HEK293 (cell line): ENCODE measurements at regions not wholly inside any gene's neighbourhood (a gene's known extent, or its start where the extent isn't known, plus 50 kb on each side); places are given as distances from the start of the nearest gene placed in this dataset.

Experiments
- CTCF ChIA-PET: fragments of 350-600 bp; formaldehyde crosslinking; extraction: SDS; loops from one replicate; lab custom pipeline; 2021; ENCODE audit warnings: antibody characterized with exemption; lab: Yijun Ruan, JAX
- POLR2A ChIA-PET: fragments of 300-600 bp; formaldehyde crosslinking; extraction: SDS; loops from one replicate; lab custom pipeline; 2020; ENCODE audit warnings: antibody characterized with exemption, inconsistent platforms; lab: Yijun Ruan, JAX
- H3K27ac ChIP-seq: fragments of 200-500 bp; sonication (Bioruptor generic); 2 replicates; pipeline ENCODE4 v1.5.1; 2014; ENCODE audit warnings: low read depth, low read length, control low read depth, inconsistent platforms; ENCODE audit errors: extremely low read depth
- H3K36me3 ChIP-seq, 2 experiments: fragments of 200-500 bp in 1 of 2; sonication (Bioruptor generic) in 1 of 2; 1 replicate in 1 of 2; 2 replicates in 1 of 2; pipeline ENCODE4 v1.5.1; 2014 to 2017; ENCODE audit warnings: inconsistent platforms in 2 of 2, low read length in 2 of 2; ENCODE audit not compliant: control insufficient read depth in 2 of 2, insufficient read depth in 1 of 2
- H3K4me1 ChIP-seq: fragments of 200-500 bp; sonication (Bioruptor generic); 2 replicates; pipeline ENCODE4 v1.5.1; 2014; ENCODE audit warnings: mild to moderate bottlenecking, low read length, inconsistent platforms; ENCODE audit not compliant: control insufficient read depth, insufficient read depth
- H3K4me3 ChIP-seq: 2 replicates; pipeline ENCODE4 v1.5.1; 2011; ENCODE audit warnings: low read depth, mild to moderate bottlenecking, control low read depth, low read length, moderate library complexity
- H3K9me3 ChIP-seq: fragments of 200-500 bp; sonication (Bioruptor generic); 2 replicates; pipeline ENCODE4 v1.5.1; 2014; ENCODE audit warnings: low read depth, low read length, inconsistent platforms; ENCODE audit not compliant: control insufficient read depth, insufficient read depth
- AEBP2 ChIP-seq: fragments of 450-650 bp; formaldehyde crosslinking; IDR thresholded peaks from 2 replicates; pipeline ENCODE4 v1.5.1; 2016; ENCODE audit warnings: missing biosample characterization, missing genetic modification characterization, borderline replicate concordance
- ATF2 ChIP-seq: fragments of 450-650 bp; formaldehyde crosslinking; IDR thresholded peaks from 2 replicates; pipeline ENCODE4 v1.5.1; 2016; ENCODE audit warnings: missing biosample characterization, missing genetic modification characterization, low read depth
- GLIS2 ChIP-seq: fragments of 450-650 bp; formaldehyde crosslinking; IDR thresholded peaks from 2 replicates; pipeline ENCODE4 v1.5.1; 2016; ENCODE audit warnings: missing biosample characterization, missing genetic modification characterization
- MEIS1 ChIP-seq: sonication (generic); formaldehyde crosslinking; IDR thresholded peaks from 2 replicates; pipeline ENCODE4 v1.8.1; 2022; ENCODE audit warnings: missing genetic modification reagents, mild to moderate bottlenecking, borderline replicate concordance
- PRDM10 ChIP-seq: fragments of 450-650 bp; formaldehyde crosslinking; IDR thresholded peaks from 2 replicates; pipeline ENCODE4 v1.5.1; 2016; ENCODE audit warnings: missing biosample characterization, missing genetic modification characterization
- REPIN1 ChIP-seq: fragments of 450-650 bp; formaldehyde crosslinking; IDR thresholded peaks from 2 replicates; pipeline ENCODE4 v1.5.1; 2017; ENCODE audit warnings: missing biosample characterization, missing genetic modification characterization, low read depth
- TRIM28 ChIP-seq: IDR thresholded peaks from 2 replicates; pipeline ENCODE4 v1.6.1; 2011; ENCODE audit warnings: low read length, control low read depth, borderline replicate concordance
- TSHZ1 ChIP-seq: fragments of 450-650 bp; formaldehyde crosslinking; IDR thresholded peaks from 2 replicates; pipeline ENCODE4 v1.5.1; 2016; ENCODE audit warnings: missing biosample characterization, missing genetic modification characterization, borderline replicate concordance
- ZFP37 ChIP-seq: fragments of 450-650 bp; formaldehyde crosslinking; IDR thresholded peaks from 2 replicates; pipeline ENCODE4 v1.5.1; 2016; ENCODE audit warnings: missing biosample characterization, missing genetic modification characterization
- ZNF121 ChIP-seq: fragments of 450-650 bp; formaldehyde crosslinking; IDR thresholded peaks from 2 replicates; pipeline ENCODE4 v1.5.1; 2016; ENCODE audit warnings: missing biosample characterization, missing genetic modification characterization
- ZNF133 ChIP-seq: fragments of 450-650 bp; formaldehyde crosslinking; IDR thresholded peaks from 2 replicates; pipeline ENCODE4 v1.5.1; 2016; ENCODE audit warnings: missing biosample characterization, missing genetic modification characterization
- ZNF37A ChIP-seq: fragments of 450-650 bp; IDR thresholded peaks from 2 replicates; pipeline ENCODE4 v1.5.1; 2018; ENCODE audit warnings: missing biosample characterization, missing genetic modification characterization
- ZNF391 ChIP-seq: fragments of 450-650 bp; formaldehyde crosslinking; IDR thresholded peaks from 2 replicates; pipeline ENCODE4 v1.5.1; 2016; ENCODE audit warnings: low read depth, missing biosample characterization, missing genetic modification characterization, borderline replicate concordance
- ZNF48 ChIP-seq: fragments of 450-650 bp; formaldehyde crosslinking; IDR thresholded peaks from 2 replicates; pipeline ENCODE4 v1.5.1; 2016; ENCODE audit warnings: missing biosample characterization, missing genetic modification characterization
- ZNF548 ChIP-seq: fragments of 450-650 bp; formaldehyde crosslinking; IDR thresholded peaks from 2 replicates; pipeline ENCODE4 v1.5.1; 2016; ENCODE audit warnings: missing biosample characterization, missing genetic modification characterization
- ZNF623 ChIP-seq: fragments of 450-650 bp; formaldehyde crosslinking; IDR thresholded peaks from 2 replicates; pipeline ENCODE4 v1.5.1; 2016; ENCODE audit warnings: missing biosample characterization, missing genetic modification characterization
- ZNF629 ChIP-seq: fragments of 450-650 bp; formaldehyde crosslinking; IDR thresholded peaks from 2 replicates; pipeline ENCODE4 v1.5.1; 2017; ENCODE audit warnings: missing biosample characterization, missing genetic modification characterization
- ZNF654 ChIP-seq: fragments of 450-650 bp; formaldehyde crosslinking; IDR thresholded peaks from 2 replicates; pipeline ENCODE4 v1.5.1; 2016; ENCODE audit warnings: low read depth, missing biosample characterization, missing genetic modification characterization
- ZNF76 ChIP-seq: fragments of 450-650 bp; formaldehyde crosslinking; IDR thresholded peaks from 2 replicates; pipeline ENCODE4; 2016; ENCODE audit warnings: low read depth, missing biosample characterization, missing genetic modification characterization, borderline replicate concordance
- ZNF777 ChIP-seq: fragments of 450-650 bp; formaldehyde crosslinking; IDR thresholded peaks from 2 replicates; pipeline ENCODE4 v1.5.1; 2017; ENCODE audit warnings: missing biosample characterization, missing genetic modification characterization, borderline replicate concordance

- TF ChIP-seq ZNF37A (tag by site-specific recombination) (no peak), ZNF777 (tag by site-specific recombination) (no peak)
Measured at GRCh38 chr4:1523506-1523905, 117.3 kb upstream of the NKX1-1 start (continued).

- Histone ChIP-seq H3K9me3 (no peaks in the 10 kb centered on the region), H3K27ac (no peak overlapping the region), H3K4me1 (no peaks in the 10 kb centered on the region), H3K36me3 (no peaks in the 10 kb centered on the region), H3K4me3 (no peak overlapping the region)
- CTCF ChIA-PET = interaction anchor here (0.7 to 1.3 kb wide), 3 partner anchors 9 to 106 kb away, joined by 3 read pairs; no protein-coding TSS in a partner anchor
- POLR2A ChIA-PET = no interaction called here
- TF ChIP-seq ZFP37 (tag by site-specific recombination) (no peak), ZNF121 (no peak), AEBP2 (tag by site-specific recombination) (no peak), TSHZ1 (tag by site-specific recombination) (no peak), TRIM28 (no peak), ZNF391 (tag by site-specific recombination) (no peak), ZNF548 (tag by site-specific recombination) (no peak), PRDM10 (no peak), ZNF623 (tag by site-specific recombination) (no peak), ZNF629 (no peak), ZNF654 (tag by site-specific recombination) (no peak), ZNF133 (tag by site-specific recombination) (no peak)
Measured at GRCh38 chr4:1523033-1523432, 116.8 kb upstream of the NKX1-1 start.

GRCh38 chr4:1522606-1523005 is 116.4 kb upstream of the NKX1-1 start:
- Histone ChIP-seq H3K4me1 (no peaks in the 10 kb centered on the region), H3K9me3 (no peaks in the 10 kb centered on the region), H3K36me3 (no peaks in the 10 kb centered on the region), H3K27ac (no peak overlapping the region), H3K4me3 (no peak overlapping the region)
- ChIA-PET CTCF (interaction anchor here (0.7 to 1.3 kb wide), 3 partner anchors 9 to 107 kb away, joined by 3 read pairs; no protein-coding TSS in a partner anchor), POLR2A (no interaction called here)
- TF ChIP-seq ZNF76 (tag by site-specific recombination) (no peak), MEIS1 (no peak), REPIN1 (tag by site-specific recombination) (no peak), GLIS2 (tag by site-specific recombination) (no peak), TSHZ1 (tag by site-specific recombination) (no peak), ATF2 (tag by site-specific recombination) (no peak), ZNF48 (tag by site-specific recombination) (no peak)
